ENCODE measurements at regions not wholly inside any gene's neighbourhood (a gene's known extent, or its start where the extent isn't known, plus 50 kb on each side); places are given as distances from the start of the nearest gene placed in this dataset.
"Not testable (repeated sequence)": the region's sequence is repeated elsewhere in the genome, so short reads cannot be mapped to it uniquely, and the experiment has no call there.

DNA sequence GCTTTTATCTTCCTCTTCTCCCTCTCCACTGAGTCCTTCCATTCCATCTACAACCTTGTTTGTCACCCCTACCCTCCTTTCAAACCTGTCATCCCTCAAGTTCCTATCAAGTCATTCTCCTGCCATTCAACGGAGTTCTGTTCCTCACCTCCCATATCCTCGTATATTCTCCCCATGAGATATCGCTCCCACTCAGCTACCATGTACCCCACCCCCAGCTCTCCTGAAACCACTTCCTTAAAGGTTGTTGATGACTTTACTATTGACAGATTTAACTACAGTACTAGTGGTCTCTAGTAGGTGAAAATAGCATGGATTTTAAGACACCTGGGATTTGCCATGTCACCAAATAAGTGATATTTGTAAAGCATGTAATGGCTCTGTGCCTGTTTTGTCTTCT is 107.4 kb upstream of the BARHL2 start:
- TF ChIP-seq, protein P1, sequence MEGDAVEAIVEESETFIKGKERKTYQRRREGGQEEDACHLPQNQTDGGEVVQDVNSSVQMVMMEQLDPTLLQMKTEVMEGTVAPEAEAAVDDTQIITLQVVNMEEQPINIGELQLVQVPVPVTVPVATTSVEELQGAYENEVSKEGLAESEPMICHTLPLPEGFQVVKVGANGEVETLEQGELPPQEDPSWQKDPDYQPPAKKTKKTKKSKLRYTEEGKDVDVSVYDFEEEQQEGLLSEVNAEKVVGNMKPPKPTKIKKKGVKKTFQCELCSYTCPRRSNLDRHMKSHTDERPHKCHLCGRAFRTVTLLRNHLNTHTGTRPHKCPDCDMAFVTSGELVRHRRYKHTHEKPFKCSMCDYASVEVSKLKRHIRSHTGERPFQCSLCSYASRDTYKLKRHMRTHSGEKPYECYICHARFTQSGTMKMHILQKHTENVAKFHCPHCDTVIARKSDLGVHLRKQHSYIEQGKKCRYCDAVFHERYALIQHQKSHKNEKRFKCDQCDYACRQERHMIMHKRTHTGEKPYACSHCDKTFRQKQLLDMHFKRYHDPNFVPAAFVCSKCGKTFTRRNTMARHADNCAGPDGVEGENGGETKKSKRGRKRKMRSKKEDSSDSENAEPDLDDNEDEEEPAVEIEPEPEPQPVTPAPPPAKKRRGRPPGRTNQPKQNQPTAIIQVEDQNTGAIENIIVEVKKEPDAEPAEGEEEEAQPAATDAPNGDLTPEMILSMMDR (conservative IDR thresholded peaks at IDR 0.05), result no peak
- no peak overlapping the region for H3K27ac ChIP-seq

DNA sequence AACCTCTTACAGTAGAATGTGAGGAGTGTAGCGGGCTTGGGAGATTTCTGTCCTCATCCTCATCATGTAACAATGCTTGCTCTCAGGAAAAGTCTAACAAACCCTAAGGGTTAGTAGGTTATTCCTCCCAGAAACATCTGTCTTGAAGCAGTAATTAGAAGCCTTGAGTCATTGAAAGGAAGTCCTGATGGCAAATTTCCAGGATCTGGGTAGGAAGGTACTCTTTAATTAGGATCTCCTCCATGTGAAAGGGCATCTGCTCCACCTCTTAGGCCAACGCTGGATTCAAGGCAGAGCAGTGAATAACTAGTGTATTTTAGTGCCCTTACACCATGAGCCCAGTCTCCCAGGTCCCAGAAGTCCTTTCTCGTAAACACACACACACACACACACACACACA is 106.6 kb upstream of the BARHL2 start:
- TF ChIP-seq, protein P1 (conservative IDR thresholded peaks at IDR 0.05), result no peak
- no peak overlapping the region for H3K27ac ChIP-seq

DNA sequence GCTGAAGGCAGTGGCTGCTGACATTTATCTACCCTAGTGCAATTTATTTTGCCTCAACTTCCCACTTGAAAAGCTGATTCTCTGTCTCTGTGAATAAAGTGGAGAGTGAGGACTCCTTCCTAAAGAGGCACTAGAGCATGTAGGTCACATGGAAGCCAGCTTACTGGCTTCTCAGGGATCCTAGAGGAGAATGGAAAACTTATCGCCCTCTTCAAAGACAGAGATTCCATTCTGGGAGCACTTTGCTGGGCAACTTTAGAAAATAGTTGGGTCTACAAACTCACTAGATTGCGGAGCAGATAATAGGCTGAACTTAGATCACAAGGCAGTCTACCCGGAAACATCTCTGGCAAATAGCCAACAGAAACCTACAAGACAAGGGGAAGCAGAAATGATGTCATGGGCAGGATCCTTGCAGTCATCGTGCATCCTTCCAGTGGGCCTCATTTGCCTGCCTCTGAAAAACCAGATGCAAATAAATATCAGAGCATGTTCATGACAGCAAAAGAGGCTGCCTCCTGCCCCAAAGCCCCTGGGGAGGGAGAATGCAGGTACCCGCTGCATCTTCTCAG is 104.8 kb upstream of the BARHL2 start:
- no peak overlapping the region for H3K27ac ChIP-seq
- TF ChIP-seq, protein P1 (conservative IDR thresholded peaks at IDR 0.05), result no peak

DNA sequence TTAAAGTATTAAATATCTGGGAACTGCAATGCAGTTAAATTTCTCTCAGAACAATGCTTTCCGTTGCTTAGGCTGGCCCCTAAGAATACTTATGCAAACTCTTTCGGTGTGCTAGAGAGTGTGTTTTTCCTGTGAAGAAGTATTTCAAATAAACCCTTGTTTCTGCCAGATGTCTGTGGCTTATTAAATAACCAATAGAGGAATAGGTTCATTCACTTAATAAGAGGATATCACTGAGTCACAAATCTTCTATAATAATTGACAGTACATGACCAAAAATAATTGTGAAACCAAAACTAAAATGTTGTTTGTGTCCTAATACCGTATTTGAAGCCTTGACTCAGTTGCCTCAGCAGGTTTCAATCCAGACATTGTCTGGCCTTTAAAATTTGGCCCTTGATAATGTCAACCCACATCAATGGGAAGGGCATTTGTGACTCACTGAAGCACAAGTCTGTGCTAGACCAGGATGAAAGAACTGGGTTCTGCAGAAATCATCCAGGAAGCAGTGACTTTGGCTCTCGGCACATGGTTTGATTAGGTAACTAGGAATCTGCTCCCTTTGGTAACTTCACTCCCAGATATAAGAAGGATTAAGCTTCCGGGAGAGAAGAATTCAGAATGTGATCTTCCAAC is 104.2 kb upstream of the BARHL2 start:
- H3K27ac ChIP-seq, result no peak overlapping the region
- TF ChIP-seq, protein P1 (conservative IDR thresholded peaks at IDR 0.05), result no peak

DNA sequence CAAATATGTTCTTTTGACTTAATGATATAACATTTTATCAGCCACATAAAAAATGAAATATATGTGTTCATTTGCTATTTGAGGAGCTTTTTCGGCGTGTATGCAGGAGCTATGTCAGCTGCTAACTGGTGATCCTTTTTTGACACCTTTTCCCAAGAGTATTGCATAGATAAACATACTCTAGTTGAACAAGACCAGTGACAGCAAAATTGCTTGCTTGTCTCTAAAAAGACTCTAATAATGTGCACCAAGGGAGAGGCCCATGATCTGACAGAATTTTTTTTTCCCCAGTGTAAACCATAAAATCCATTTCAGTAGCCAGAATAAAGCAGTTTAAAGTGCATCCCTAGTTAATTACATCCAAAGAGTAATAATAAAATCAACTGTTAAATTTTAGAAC is 103.6 kb upstream of the BARHL2 start:
- H3K27ac ChIP-seq, result no peak overlapping the region
- TF ChIP-seq, protein P1 (conservative IDR thresholded peaks at IDR 0.05), result no peak

DNA sequence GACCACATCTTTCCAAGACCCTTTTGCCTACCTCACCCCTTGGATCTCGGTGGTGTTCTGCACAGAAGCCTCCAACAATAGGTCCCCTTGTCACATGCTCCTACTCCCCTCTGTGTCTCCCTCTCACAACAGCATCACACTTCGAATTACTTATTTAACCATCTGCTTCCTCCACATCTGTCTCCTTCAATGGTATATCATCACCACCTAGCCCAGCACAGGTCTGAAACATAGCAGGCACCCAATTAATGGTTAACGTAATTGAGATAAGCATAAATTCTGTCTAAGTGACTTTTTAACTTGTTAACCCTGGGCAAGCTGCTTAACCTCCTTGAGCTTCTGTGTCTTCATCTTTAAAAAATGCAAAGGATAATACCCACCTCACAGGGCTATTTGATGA is 100.3 kb upstream of the BARHL2 start:
- H3K27ac ChIP-seq, result no peak overlapping the region
- TF ChIP-seq, protein P1 (conservative IDR thresholded peaks at IDR 0.05), result no peak

DNA sequence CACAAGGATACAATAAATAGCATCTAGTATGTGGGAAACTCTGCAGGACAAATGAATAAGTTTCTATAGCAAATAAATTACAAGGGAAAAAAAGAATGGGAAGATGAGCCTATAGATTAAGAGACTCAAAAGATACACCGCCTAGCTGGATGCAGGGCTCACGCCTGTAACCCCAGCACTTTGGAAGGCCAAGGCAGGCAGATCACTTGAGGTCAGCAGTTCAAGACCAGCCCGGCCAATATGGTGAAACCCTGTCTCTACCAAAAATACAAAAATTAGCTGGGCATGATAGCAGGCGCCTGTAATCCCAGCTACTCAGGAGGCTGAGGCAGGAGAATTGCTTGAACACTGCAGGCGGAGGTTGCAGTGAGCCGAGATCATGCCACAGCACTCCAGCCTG is 95.1 kb upstream of the BARHL2 start:
- H3K27ac ChIP-seq, result not testable (repeated sequence)

DNA sequence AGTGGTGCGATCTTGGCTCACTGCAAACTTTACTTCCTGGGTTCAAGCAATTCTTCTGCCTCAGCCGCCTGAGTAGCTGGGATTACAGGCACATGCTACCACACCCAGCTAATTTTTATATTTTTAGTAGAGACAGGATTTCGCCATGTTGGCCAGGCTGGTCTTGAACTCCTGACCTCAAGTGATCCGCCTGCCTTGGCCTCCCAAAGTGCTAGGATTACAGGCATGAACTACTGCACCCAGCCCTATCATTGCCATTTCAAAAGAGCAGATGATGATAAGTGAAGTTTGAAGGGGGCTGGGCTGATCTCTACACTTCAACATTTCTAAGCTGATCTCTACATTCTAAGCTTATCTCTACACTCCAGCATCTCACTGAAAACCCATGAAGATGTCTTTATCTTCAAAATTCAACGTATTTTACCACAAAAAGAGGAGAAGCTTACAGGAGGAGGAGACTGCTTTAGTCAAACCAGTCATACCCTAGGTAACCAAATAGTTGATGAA is 94.4 kb upstream of the BARHL2 start:
- H3K27ac ChIP-seq, result not testable (repeated sequence)

All from VCaP (cell line).